ENCODE measurements at regions not wholly inside any gene's neighbourhood (a gene's known extent, or its start where the extent isn't known, plus 50 kb on each side); places are given as distances from the start of the nearest gene placed in this dataset.
A peak's percentile ranks its signal among the peaks of the same experiment; 100 is the strongest.

- TF ChIP-seq NANOG (IDR thresholded peaks at IDR 0.05; ENCODE audit: borderline replicate concordance) (no peak), POLR2AphosphoS5 (IDR thresholded peaks at IDR 0.05; ENCODE audit: low read depth) (no peak), EZH2phosphoT487 (IDR thresholded peaks at IDR 0.05; ENCODE audit: unreplicated experiment) (no peak), ZNF331 (CRISPR knock-in tag; IDR thresholded peaks at IDR 0.05; ENCODE audit: low read depth) (no peak), ZNF462 (CRISPR knock-in tag; IDR thresholded peaks at IDR 0.05) (no peak), ETS1 (IDR thresholded peaks at IDR 0.05) (no peak), CREB1 (CRISPR knock-in tag; IDR thresholded peaks at IDR 0.05; ENCODE audit: low read depth) (no peak), JUNB (IDR thresholded peaks at IDR 0.05; ENCODE audit: unreplicated experiment) (no peak), REST (IDR thresholded peaks at IDR 0.05; ENCODE audit: unreplicated experiment) (no peak), ZNF114 (CRISPR knock-in tag; IDR thresholded peaks at IDR 0.05) (no peak), CTCF (conservative IDR thresholded peaks at IDR 0.05; ENCODE audit: low read depth in 2 of 2) (no peak), EZH2 (IDR thresholded peaks at IDR 0.05; ENCODE audit: low read depth, unreplicated experiment) (no peak), STAT1 (IDR thresholded peaks at IDR 0.05; ENCODE audit: unreplicated experiment) (no peak)
- H3K27ac ChIP-seq (ENCODE audit: low read depth): no peak overlapping the region
- H3K27me3 ChIP-seq (ENCODE audit: insufficient read depth): no peaks in the 10 kb centered on the region
- no peak overlapping the region for H3K4me2 ChIP-seq
- Mint-ChIP-seq H3K4me3 (no peak overlapping the region), H3K9me3 (no peaks in the 10 kb centered on the region), H3K4me1 (peaks cover 11% of the 10 kb centered on the region), H3K36me3 (ENCODE audit: low read depth) (no peaks in the 10 kb centered on the region), H3K27ac (no peak overlapping the region), H3K27me3 (ENCODE audit: insufficient read depth, low read depth, poor library complexity) (peaks cover 15% of the 10 kb centered on the region)
- no peak overlapping the region for H3K4me3 ChIP-seq
- no peaks in the 10 kb centered on the region for H3F3A ChIP-seq (replicated peaks; ENCODE audit: low read depth)
- H3K9me2 ChIP-seq (ENCODE audit: insufficient read depth): no peaks in the 10 kb centered on the region
- no peaks in the 10 kb centered on the region for H3K79me2 ChIP-seq (replicated peaks; ENCODE audit: insufficient read depth)
- DNase-seq (ENCODE audit: low spot score) (no peak), ATAC-seq (peak; percentile 49)
- no peaks in the 10 kb centered on the region for H3K36me3 ChIP-seq (ENCODE audit: insufficient read depth)
- peak overlapping the region; percentile 59; the same call in 1 of the 2 replicates for H2AFZ ChIP-seq
- no peaks in the 10 kb centered on the region for H4K20me1 ChIP-seq (replicated peaks; ENCODE audit: insufficient read depth)
- no peaks in the 10 kb centered on the region for H3K4me1 ChIP-seq (ENCODE audit: insufficient read depth)
Observed at GRCh38 chr3:72290859-72291638, 506.1 kb upstream of the PROK2 start.
